Panc1 (cell line): ENCODE measurements at regions not wholly inside any gene's neighbourhood (a gene's known extent, or its start where the extent isn't known, plus 50 kb on each side); places are given as distances from the start of the nearest gene placed in this dataset.
A peak's percentile ranks its signal among the peaks of the same experiment; 100 is the strongest.

ENCODE experiments used
- CTCF ChIP-seq: fragments of 450-650 bp; IDR thresholded peaks from 2 replicates; pipeline ENCODE4 v1.5.1; 2017; ENCODE audit warnings: mild to moderate bottlenecking
- SIN3A ChIP-seq: IDR thresholded peaks from 2 replicates; pipeline ENCODE4 v1.6.1; 2012; ENCODE audit warnings: low read depth, mild to moderate bottlenecking, low read length, moderate library complexity, borderline replicate concordance; ENCODE audit not compliant: insufficient read depth

- TF ChIP-seq CTCF (peak; percentile 59), SIN3A (no peak)
These were observed 126.1 kb downstream of the HNMT start for GRCh38 chr2:138090330-138090729.
